GM06990 (cell line): ENCODE measurements at regions not wholly inside any gene's neighbourhood (a gene's known extent, or its start where the extent isn't known, plus 50 kb on each side); places are given as distances from the start of the nearest gene placed in this dataset.
A peak's percentile ranks its signal among the peaks of the same experiment; 100 is the strongest.
"Not testable (repeated sequence)": the region's sequence is repeated elsewhere in the genome, so short reads cannot be mapped to it uniquely, and the experiment has no call there.

Experiments used
- DNase-seq: peaks from one replicate; pipeline ENCODE4 v3.0.0-alpha.2; 2011; ENCODE audit not compliant: insufficient read length; ENCODE audit errors: extremely low read depth
- H3K27me3 ChIP-seq: replicated peaks from 2 replicates; pipeline ENCODE4 v1.6.0; 2011; ENCODE audit warnings: low read length; ENCODE audit not compliant: control insufficient read depth, insufficient read depth
- H3K36me3 ChIP-seq: 2 replicates; pipeline ENCODE4 v1.5.1; 2011; ENCODE audit warnings: low read length; ENCODE audit not compliant: control insufficient read depth, insufficient read depth
- H3K4me3 ChIP-seq: replicated peaks from 2 replicates; pipeline ENCODE4 v1.5.1; 2011; ENCODE audit warnings: low read depth, mild to moderate bottlenecking, control low read depth, low read length
- CTCF ChIP-seq: IDR thresholded peaks from 2 replicates; pipeline ENCODE4 v1.5.1; 2011; ENCODE audit warnings: low read length, control low read depth, mild to moderate bottlenecking, inconsistent platforms; ENCODE audit not compliant: insufficient read depth, poor library complexity, severe bottlenecking

- no peak overlapping the region for H3K4me3 ChIP-seq
- no peak for DNase-seq
- H3K36me3 ChIP-seq, result no peaks in the 10 kb centered on the region
- no peaks in the 10 kb centered on the region for H3K27me3 ChIP-seq
- TF ChIP-seq CTCF, result no peak
Measured at GRCh38 chr11:43177975-43178374, 133.8 kb upstream of the API5 start.

DNA sequence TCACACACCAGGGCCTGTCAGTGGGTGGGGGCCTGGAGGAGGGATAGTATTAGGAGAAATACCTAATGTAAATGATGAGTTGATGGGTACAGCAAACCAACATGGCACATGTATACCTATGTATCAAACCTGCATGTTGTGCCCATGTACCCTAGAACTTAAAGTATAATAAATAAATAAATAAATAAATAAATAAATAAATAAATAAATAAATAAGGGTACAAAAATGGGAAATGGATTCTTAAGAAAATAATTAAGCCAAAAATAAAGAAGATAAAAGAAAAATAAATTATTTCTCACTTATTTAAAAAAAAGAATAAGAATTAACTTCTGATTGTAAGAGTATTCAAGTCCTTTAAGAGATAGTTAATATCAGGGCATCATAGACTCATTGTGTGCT lies 117.3 kb upstream of the API5 start:
- not testable (repeated sequence) for DNase-seq, H3K27me3 ChIP-seq, H3K36me3 ChIP-seq, H3K4me3 ChIP-seq

DNA sequence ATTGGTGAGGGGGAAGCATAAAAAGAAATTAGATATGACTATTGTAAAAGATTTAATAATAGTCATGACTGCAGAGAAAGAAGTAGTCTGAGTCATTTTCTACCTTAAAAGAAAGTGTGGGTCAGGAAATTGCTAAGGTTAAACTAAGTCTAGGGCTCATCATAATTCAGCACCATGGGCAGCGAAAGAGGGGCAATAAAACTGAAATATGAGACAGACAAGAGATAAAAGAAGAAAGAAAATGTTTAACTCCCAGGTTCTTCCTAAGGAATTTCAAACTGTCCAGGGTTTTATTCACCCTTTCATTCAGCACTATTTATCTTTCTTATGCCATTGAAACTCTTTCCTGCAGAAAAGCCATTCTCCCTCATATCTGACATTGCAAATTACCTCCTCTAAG lies 114.4 kb upstream of the API5 start:
- Histone ChIP-seq H3K27me3 (no peaks in the 10 kb centered on the region), H3K36me3 (no peaks in the 10 kb centered on the region), H3K4me3 (no peak overlapping the region)
- no peak for TF ChIP-seq CTCF
- DNase-seq, result no peak

DNA sequence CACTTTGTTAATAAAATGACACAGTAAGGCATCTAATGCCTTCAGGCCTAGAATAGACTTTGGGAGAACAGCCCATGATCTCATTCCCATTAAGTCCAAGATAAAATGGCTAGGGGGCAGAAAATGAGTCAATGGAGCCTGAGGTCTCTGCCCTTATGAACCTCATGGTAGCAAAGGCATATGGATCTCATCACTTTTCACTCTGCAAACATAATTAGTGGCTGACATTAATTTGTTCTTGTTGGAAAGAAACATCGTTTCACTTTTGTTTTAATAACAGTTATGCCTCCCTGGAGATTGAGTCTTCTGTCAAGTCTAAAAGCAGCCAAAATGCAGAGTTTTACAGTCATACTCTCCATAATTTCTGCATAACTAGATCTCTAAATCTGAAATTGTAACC lies 111.8 kb upstream of the API5 start:
- no peak for DNase-seq
- no peaks in the 10 kb centered on the region for H3K36me3 ChIP-seq
- TF ChIP-seq CTCF, result no peak
- H3K27me3 ChIP-seq, result no peaks in the 10 kb centered on the region
- H3K4me3 ChIP-seq, result no peak overlapping the region

- H3K36me3 ChIP-seq, result no peaks in the 10 kb centered on the region
- no peak overlapping the region for H3K4me3 ChIP-seq
- H3K27me3 ChIP-seq, result no peaks in the 10 kb centered on the region
- DNase-seq, result peak; percentile 1
- TF ChIP-seq CTCF, result no peak
Measured at GRCh38 chr11:43212279-43212678, 99.5 kb upstream of the API5 start.

GRCh38 chr11:43214471-43214870 lies 97.3 kb upstream of the API5 start:
- H3K36me3 ChIP-seq, result no peaks in the 10 kb centered on the region
- no peak overlapping the region for H3K4me3 ChIP-seq
- DNase-seq, result no peak
- no peak for TF ChIP-seq CTCF
- H3K27me3 ChIP-seq, result no peaks in the 10 kb centered on the region

- H3K4me3 ChIP-seq, result no peak overlapping the region
- H3K27me3 ChIP-seq, result no peaks in the 10 kb centered on the region
- DNase-seq, result no peak
- no peak for TF ChIP-seq CTCF
- no peaks in the 10 kb centered on the region for H3K36me3 ChIP-seq
Measured at GRCh38 chr11:43217849-43218248, 93.9 kb upstream of the API5 start.
